ENCODE measurements at regions not wholly inside any gene's neighbourhood (a gene's known extent, or its start where the extent isn't known, plus 50 kb on each side); places are given as distances from the start of the nearest gene placed in this dataset.

- BruUV-seq (replicated peaks): no TSS peak
- ChIA-PET CTCF (no interaction called here), POLR2A (no interaction called here)
- intact Hi-C loops (cut with micrococcal nuclease) (loop anchor here (10.0 kb wide), 1 partner anchor 574 kb away; no protein-coding TSS in a partner anchor), dilution Hi-C loops (cut with MboI; ENCODE audit: extremely low pct_ligation_motif_present, low sequenced_read_pairs) (no loop called here)
- Histone ChIP-seq H3K27me3 (ENCODE audit: control insufficient read depth in 2 of 2, insufficient read depth in 2 of 2, low read length in 2 of 2) (no peaks in the 10 kb centered on the region), H3K9ac (replicated peaks; ENCODE audit: extremely low read depth, insufficient read depth, low read length) (no peak overlapping the region), H3K9me1 (replicated peaks; ENCODE audit: control insufficient read depth, extremely low read depth, insufficient read depth, low read length) (no peaks in the 10 kb centered on the region), H3K36me3 (ENCODE audit: control insufficient read depth in 2 of 2, extremely low read depth in 1 of 2, insufficient read depth in 2 of 2, low read length in 2 of 2) (no peaks in the 10 kb centered on the region), H3K27ac (ENCODE audit: insufficient read depth, low read depth, low read length) (no peak overlapping the region), H3K4me2 (ENCODE audit: insufficient read depth, low read length) (peak overlapping the region; percentile 23), H2AFZ (ENCODE audit: low read depth, low read length) (no peak overlapping the region), H3K4me1 (ENCODE audit: control insufficient read depth, extremely low read depth, insufficient read depth, low read length) (peaks cover 13% of the 10 kb centered on the region), H4K20me1 (replicated peaks; ENCODE audit: control insufficient read depth, extremely low read depth, insufficient read depth, low read length) (no peaks in the 10 kb centered on the region), H3K4me3 (replicated peaks in 1 of 3; ENCODE audit: insufficient read depth in 1 of 3, low read depth in 1 of 3, low read length in 3 of 3) (no peak overlapping the region), H3K79me2 (ENCODE audit: control insufficient read depth, insufficient read depth, low read length) (no peaks in the 10 kb centered on the region), H3K9me3 (replicated peaks; ENCODE audit: control insufficient read depth, insufficient read depth, low read length) (no peaks in the 10 kb centered on the region)
- DNase-seq (ENCODE audit: low read depth, low spot score): peak; percentile 67
- TF ChIP-seq, protein P1, sequence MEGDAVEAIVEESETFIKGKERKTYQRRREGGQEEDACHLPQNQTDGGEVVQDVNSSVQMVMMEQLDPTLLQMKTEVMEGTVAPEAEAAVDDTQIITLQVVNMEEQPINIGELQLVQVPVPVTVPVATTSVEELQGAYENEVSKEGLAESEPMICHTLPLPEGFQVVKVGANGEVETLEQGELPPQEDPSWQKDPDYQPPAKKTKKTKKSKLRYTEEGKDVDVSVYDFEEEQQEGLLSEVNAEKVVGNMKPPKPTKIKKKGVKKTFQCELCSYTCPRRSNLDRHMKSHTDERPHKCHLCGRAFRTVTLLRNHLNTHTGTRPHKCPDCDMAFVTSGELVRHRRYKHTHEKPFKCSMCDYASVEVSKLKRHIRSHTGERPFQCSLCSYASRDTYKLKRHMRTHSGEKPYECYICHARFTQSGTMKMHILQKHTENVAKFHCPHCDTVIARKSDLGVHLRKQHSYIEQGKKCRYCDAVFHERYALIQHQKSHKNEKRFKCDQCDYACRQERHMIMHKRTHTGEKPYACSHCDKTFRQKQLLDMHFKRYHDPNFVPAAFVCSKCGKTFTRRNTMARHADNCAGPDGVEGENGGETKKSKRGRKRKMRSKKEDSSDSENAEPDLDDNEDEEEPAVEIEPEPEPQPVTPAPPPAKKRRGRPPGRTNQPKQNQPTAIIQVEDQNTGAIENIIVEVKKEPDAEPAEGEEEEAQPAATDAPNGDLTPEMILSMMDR (IDR thresholded peaks at IDR 0.05; ENCODE audit: extremely low read depth in 1 of 2, insufficient read depth in 1 of 2, low read depth in 1 of 2, low read length in 2 of 2): no peak
- TF ChIP-seq JUN (IDR thresholded peaks at IDR 0.05; ENCODE audit: borderline replicate concordance, insufficient read depth, insufficient read length, low read depth): peak; percentile 16
- FAIRE-seq: peak; percentile 84
These were observed 432.0 kb upstream of the TBL1XR1 start for GRCh38 chr3:177629276-177629675.

GRCh38 chr3:177633671-177634207 lies 436.5 kb upstream of the TBL1XR1 start:
- dilution Hi-C loops (cut with MboI; ENCODE audit: extremely low pct_ligation_motif_present, low sequenced_read_pairs) (no loop called here), intact Hi-C loops (cut with micrococcal nuclease) (no loop called here)
- POLR2A ChIA-PET: no interaction called here

More at GRCh38 chr3:177633671-177634207, 436.5 kb upstream of the TBL1XR1 start:
- Histone ChIP-seq H3K4me1 (ENCODE audit: control insufficient read depth, extremely low read depth, insufficient read depth, low read length) (peaks cover 10% of the 10 kb centered on the region), H2AFZ (ENCODE audit: low read depth, low read length) (no peak overlapping the region), H3K4me2 (ENCODE audit: insufficient read depth, low read length) (no peak overlapping the region), H4K20me1 (replicated peaks; ENCODE audit: control insufficient read depth, extremely low read depth, insufficient read depth, low read length) (no peaks in the 10 kb centered on the region), H3K27me3 (ENCODE audit: control insufficient read depth in 2 of 2, insufficient read depth in 2 of 2, low read length in 2 of 2) (no peaks in the 10 kb centered on the region), H3K79me2 (ENCODE audit: control insufficient read depth, insufficient read depth, low read length) (no peaks in the 10 kb centered on the region), H3K27ac (ENCODE audit: insufficient read depth, low read depth, low read length) (no peak overlapping the region), H3K36me3 (ENCODE audit: control insufficient read depth in 2 of 2, extremely low read depth in 1 of 2, insufficient read depth in 2 of 2, low read length in 2 of 2) (no peaks in the 10 kb centered on the region), H3K4me3 (replicated peaks in 1 of 3; ENCODE audit: insufficient read depth in 1 of 3, low read depth in 1 of 3, low read length in 3 of 3) (no peak overlapping the region), H3K9me1 (replicated peaks; ENCODE audit: control insufficient read depth, extremely low read depth, insufficient read depth, low read length) (no peaks in the 10 kb centered on the region), H3K9me3 (replicated peaks; ENCODE audit: control insufficient read depth, insufficient read depth, low read length) (no peaks in the 10 kb centered on the region), H3K9ac (replicated peaks; ENCODE audit: extremely low read depth, insufficient read depth, low read length) (no peak overlapping the region)
- TF ChIP-seq MYC (IDR thresholded peaks at IDR 0.05; ENCODE audit: low read depth, low read length) (no peak), POLR2AphosphoS5 (IDR thresholded peaks at IDR 0.05; ENCODE audit: insufficient read depth, low read depth, low read length) (no peak), POLR2A (IDR thresholded peaks at IDR 0.05; ENCODE audit: low read depth, low read length) (no peak), GATA2 (IDR thresholded peaks at IDR 0.05; ENCODE audit: insufficient read depth, insufficient read length, low read depth, low read length) (no peak), EZH2 (IDR thresholded peaks at IDR 0.05; ENCODE audit: borderline replicate concordance, low read depth, low read length, severe bottlenecking) (no peak), FOS (IDR thresholded peaks at IDR 0.05; ENCODE audit: borderline replicate concordance, insufficient read depth, low read length) (no peak), JUN (IDR thresholded peaks at IDR 0.05; ENCODE audit: borderline replicate concordance, insufficient read depth, insufficient read length, low read depth) (no peak)
- TF ChIP-seq, protein P2, sequence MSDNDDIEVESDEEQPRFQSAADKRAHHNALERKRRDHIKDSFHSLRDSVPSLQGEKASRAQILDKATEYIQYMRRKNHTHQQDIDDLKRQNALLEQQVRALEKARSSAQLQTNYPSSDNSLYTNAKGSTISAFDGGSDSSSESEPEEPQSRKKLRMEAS (IDR thresholded peaks at IDR 0.05; ENCODE audit: insufficient read depth, insufficient read length): no peak
- TF ChIP-seq, protein P1 (IDR thresholded peaks at IDR 0.05; ENCODE audit: extremely low read depth in 1 of 2, insufficient read depth in 1 of 2, low read depth in 1 of 2, low read length in 2 of 2): no peak
- FAIRE-seq (no peak), DNase-seq (ENCODE audit: low read depth, low spot score) (no peak)
- CTCF ChIA-PET: interaction anchor here (0.7 to 1.1 kb wide), 2 partner anchors 16 to 84 kb away, joined by 3 read pairs; no protein-coding TSS in a partner anchor
- BruUV-seq (replicated peaks): no TSS peak
